ENCODE measurements at regions not wholly inside any gene's neighbourhood (a gene's known extent, or its start where the extent isn't known, plus 50 kb on each side); places are given as distances from the start of the nearest gene placed in this dataset.

- Mint-ChIP-seq H3K9me3 (no peaks in the 10 kb centered on the region), H3K36me3 (no peaks in the 10 kb centered on the region), H3K4me3 (no peak overlapping the region), H3K4me1 (peaks cover 0 to 5% of the 10 kb centered on the region in 2 donors), H3K27me3 (ENCODE audit: low read depth in 2 of 2) (peaks cover 10 to 12% of the 10 kb centered on the region in 2 donors), H3K27ac (no peak overlapping the region)
- Histone ChIP-seq H3K4me1 (ENCODE audit: control insufficient read depth, insufficient read depth, low read length) (no peaks in the 10 kb centered on the region), H3K27ac (ENCODE audit: low read length) (no peak overlapping the region), H3K36me3 (ENCODE audit: control insufficient read depth, insufficient read depth, low read length) (no peaks in the 10 kb centered on the region), H3K27me3 (ENCODE audit: control insufficient read depth, insufficient read depth, low read length) (no peaks in the 10 kb centered on the region), H3K4me3 (ENCODE audit: low read length) (no peak overlapping the region), H3K9me3 (ENCODE audit: control insufficient read depth, insufficient read depth, low read length) (no peaks in the 10 kb centered on the region)
- no peak for TF ChIP-seq CTCF (IDR thresholded peaks at IDR 0.05)
- ATAC-seq (no peak), DNase-seq (peak in 1 of 2 donors; percentile 10)
- WGBS (ENCODE audit: insufficient coverage) = 67% methylated on average over 8 of the region's 11 CpGs
- intact Hi-C loops (cut with micrococcal nuclease) = no loop called here
Observed at GRCh38 chr4:108398316-108398715, 222.1 kb upstream of the RPL34 start.

- no peak overlapping the region for H3K4me3 Mint-ChIP-seq
- no peaks in the 10 kb centered on the region for H3K4me1 ChIP-seq (ENCODE audit: control insufficient read depth, insufficient read depth, low read length)
- no peaks in the 10 kb centered on the region for H3K9me3 Mint-ChIP-seq
- H3K27me3 ChIP-seq (ENCODE audit: control insufficient read depth, insufficient read depth, low read length) = no peaks in the 10 kb centered on the region
- no peaks in the 10 kb centered on the region for H3K36me3 ChIP-seq (ENCODE audit: control insufficient read depth, insufficient read depth, low read length)
- H3K27ac Mint-ChIP-seq = no peak overlapping the region
- no peak overlapping the region for H3K4me3 ChIP-seq (ENCODE audit: low read length)
- peaks cover 0 to 5% of the 10 kb centered on the region in 2 donors for H3K4me1 Mint-ChIP-seq
- H3K9me3 ChIP-seq (ENCODE audit: control insufficient read depth, insufficient read depth, low read length) = no peaks in the 10 kb centered on the region
- ATAC-seq = peak in 1 of 3 donors; percentile 38
- peaks cover 10 to 12% of the 10 kb centered on the region in 2 donors for H3K27me3 Mint-ChIP-seq (ENCODE audit: low read depth in 2 of 2)
- WGBS (ENCODE audit: insufficient coverage) = 77% methylated on average over 5 of the region's 5 CpGs
- DNase-seq = no peak
- intact Hi-C loops (cut with micrococcal nuclease) = no loop called here
- no peak for TF ChIP-seq CTCF (IDR thresholded peaks at IDR 0.05)
- no peaks in the 10 kb centered on the region for H3K36me3 Mint-ChIP-seq
- no peak overlapping the region for H3K27ac ChIP-seq (ENCODE audit: low read length)
Observed at GRCh38 chr4:108397850-108398249, 222.5 kb upstream of the RPL34 start.

DNA sequence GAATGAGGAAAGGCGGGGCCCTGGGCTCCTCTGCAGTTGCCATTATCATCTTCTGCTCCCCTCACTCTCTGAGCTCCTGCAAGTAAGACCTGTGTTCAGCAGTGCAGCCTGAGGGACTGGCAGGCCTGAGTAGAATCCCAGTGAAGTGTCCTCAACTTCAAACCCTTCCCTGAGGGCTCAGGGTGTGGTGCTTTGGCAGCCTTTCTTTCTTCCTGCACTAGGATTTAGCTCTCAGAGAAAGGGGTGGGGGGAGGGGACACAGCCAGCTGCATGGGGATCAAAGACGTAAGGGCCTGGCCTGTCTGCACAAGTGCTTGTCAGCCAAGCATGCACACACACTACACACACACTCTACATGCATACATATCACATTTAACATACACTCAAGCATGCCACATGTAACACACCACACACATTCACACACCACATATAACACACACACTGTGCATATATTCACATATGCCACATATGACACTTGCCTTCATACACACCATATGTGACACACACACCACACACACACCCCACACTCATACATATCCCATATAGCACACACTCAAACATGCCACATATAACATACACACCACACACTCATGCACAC, 223.4 kb upstream of the RPL34 start:
- no peak overlapping the region for H3K4me3 ChIP-seq (ENCODE audit: low read length)
- no peak for TF ChIP-seq CTCF (IDR thresholded peaks at IDR 0.05)
- ATAC-seq (peak in 1 of 3 donors; percentile 45), DNase-seq (no peak)
- H3K27me3 ChIP-seq (ENCODE audit: control insufficient read depth, insufficient read depth, low read length) = no peaks in the 10 kb centered on the region
- Mint-ChIP-seq H3K27me3 (ENCODE audit: low read depth in 2 of 2) (peaks cover 12% of the 10 kb centered on the region in 2 donors), H3K27ac (no peak overlapping the region), H3K4me1 (peaks cover 0 to 5% of the 10 kb centered on the region in 2 donors), H3K9me3 (no peaks in the 10 kb centered on the region), H3K36me3 (no peaks in the 10 kb centered on the region), H3K4me3 (no peak overlapping the region)
- 68% methylated on average over 2 of the region's 2 CpGs for WGBS (ENCODE audit: insufficient coverage)
- H3K36me3 ChIP-seq (ENCODE audit: control insufficient read depth, insufficient read depth, low read length) = no peaks in the 10 kb centered on the region
- intact Hi-C loops (cut with micrococcal nuclease) = no loop called here
- no peaks in the 10 kb centered on the region for H3K9me3 ChIP-seq (ENCODE audit: control insufficient read depth, insufficient read depth, low read length)
- H3K27ac ChIP-seq (ENCODE audit: low read length) = no peak overlapping the region
- no peaks in the 10 kb centered on the region for H3K4me1 ChIP-seq (ENCODE audit: control insufficient read depth, insufficient read depth, low read length)

DNA sequence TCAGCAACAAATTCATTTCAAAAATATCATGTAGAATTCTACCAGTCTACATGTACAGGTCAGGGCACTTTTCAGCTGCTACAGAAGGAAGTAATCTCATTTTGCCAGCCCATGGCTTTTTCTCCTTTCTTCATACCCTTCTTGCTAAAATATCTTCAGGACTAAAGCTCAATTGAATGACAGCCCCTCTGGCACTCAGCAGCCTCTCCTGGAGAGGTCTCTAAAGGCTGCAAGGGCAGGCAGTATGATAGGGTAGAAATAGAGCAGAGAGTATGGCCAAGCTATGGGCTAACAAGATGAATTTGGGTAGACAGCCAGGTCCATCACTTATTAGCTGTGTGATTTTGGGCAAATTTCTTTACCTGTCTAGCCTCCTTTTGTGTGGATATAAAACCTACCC, 224.6 kb upstream of the RPL34 start:
- no peak for DNase-seq
- H3K27ac ChIP-seq (ENCODE audit: low read length) = no peak overlapping the region

More for the DNA sequence above, 224.6 kb upstream of the RPL34 start:
- Histone ChIP-seq H3K36me3 (ENCODE audit: control insufficient read depth, insufficient read depth, low read length) (no peaks in the 10 kb centered on the region), H3K27me3 (ENCODE audit: control insufficient read depth, insufficient read depth, low read length) (no peaks in the 10 kb centered on the region), H3K9me3 (ENCODE audit: control insufficient read depth, insufficient read depth, low read length) (no peaks in the 10 kb centered on the region), H3K4me1 (ENCODE audit: control insufficient read depth, insufficient read depth, low read length) (no peaks in the 10 kb centered on the region), H3K4me3 (ENCODE audit: low read length) (no peak overlapping the region)
- no peak for ATAC-seq
- Mint-ChIP-seq H3K4me1 (peaks cover 0 to 5% of the 10 kb centered on the region in 2 donors), H3K27ac (no peak overlapping the region), H3K4me3 (no peak overlapping the region), H3K27me3 (ENCODE audit: low read depth in 2 of 2) (peaks cover 12 to 22% of the 10 kb centered on the region in 2 donors), H3K9me3 (no peaks in the 10 kb centered on the region), H3K36me3 (no peaks in the 10 kb centered on the region)
- TF ChIP-seq CTCF (IDR thresholded peaks at IDR 0.05) = no peak
- intact Hi-C loops (cut with micrococcal nuclease) = no loop called here
